ENCODE measurements at regions not wholly inside any gene's neighbourhood (a gene's known extent, or its start where the extent isn't known, plus 50 kb on each side); places are given as distances from the start of the nearest gene placed in this dataset.

DNA sequence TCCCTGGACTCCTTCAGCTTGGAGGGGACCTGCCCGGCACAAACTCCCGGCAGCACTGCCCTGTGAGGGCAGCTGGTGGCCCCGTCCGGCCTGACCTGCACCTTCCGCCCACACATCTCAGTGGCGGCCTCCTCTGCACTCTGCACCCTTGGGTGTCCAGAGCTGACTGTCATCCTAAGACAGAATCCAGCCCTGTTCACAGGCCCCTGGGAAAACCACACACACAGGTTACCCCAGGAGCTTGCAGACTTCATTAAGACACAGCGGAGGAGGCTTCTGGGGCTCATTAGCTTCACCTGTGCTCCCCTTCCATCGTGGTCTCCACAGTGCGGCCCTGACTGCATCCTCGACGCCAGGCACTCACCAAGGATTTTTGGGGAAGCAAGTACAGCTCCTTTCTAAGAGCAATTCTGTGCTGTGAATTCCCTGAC is 51.5 kb upstream of the SHH start:
- TF ChIP-seq, protein P1, sequence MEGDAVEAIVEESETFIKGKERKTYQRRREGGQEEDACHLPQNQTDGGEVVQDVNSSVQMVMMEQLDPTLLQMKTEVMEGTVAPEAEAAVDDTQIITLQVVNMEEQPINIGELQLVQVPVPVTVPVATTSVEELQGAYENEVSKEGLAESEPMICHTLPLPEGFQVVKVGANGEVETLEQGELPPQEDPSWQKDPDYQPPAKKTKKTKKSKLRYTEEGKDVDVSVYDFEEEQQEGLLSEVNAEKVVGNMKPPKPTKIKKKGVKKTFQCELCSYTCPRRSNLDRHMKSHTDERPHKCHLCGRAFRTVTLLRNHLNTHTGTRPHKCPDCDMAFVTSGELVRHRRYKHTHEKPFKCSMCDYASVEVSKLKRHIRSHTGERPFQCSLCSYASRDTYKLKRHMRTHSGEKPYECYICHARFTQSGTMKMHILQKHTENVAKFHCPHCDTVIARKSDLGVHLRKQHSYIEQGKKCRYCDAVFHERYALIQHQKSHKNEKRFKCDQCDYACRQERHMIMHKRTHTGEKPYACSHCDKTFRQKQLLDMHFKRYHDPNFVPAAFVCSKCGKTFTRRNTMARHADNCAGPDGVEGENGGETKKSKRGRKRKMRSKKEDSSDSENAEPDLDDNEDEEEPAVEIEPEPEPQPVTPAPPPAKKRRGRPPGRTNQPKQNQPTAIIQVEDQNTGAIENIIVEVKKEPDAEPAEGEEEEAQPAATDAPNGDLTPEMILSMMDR (IDR thresholded peaks at IDR 0.05) = no peak
- TF ChIP-seq POLR2A (IDR thresholded peaks at IDR 0.05) (no peak), POLR2AphosphoS5 (IDR thresholded peaks at IDR 0.05) (no peak)
